NOMO-1 treated with DMSO at 0.1 percent for 48 hours (cell line): ENCODE measurements at regions not wholly inside any gene's neighbourhood (a gene's known extent, or its start where the extent isn't known, plus 50 kb on each side); places are given as distances from the start of the nearest gene placed in this dataset.

ENCODE experiments used
- DNase-seq: peaks from one replicate; lab custom pipeline; 2025; ENCODE audit not compliant: unreplicated experiment; lab: John Stamatoyannopoulos, UW

DNA sequence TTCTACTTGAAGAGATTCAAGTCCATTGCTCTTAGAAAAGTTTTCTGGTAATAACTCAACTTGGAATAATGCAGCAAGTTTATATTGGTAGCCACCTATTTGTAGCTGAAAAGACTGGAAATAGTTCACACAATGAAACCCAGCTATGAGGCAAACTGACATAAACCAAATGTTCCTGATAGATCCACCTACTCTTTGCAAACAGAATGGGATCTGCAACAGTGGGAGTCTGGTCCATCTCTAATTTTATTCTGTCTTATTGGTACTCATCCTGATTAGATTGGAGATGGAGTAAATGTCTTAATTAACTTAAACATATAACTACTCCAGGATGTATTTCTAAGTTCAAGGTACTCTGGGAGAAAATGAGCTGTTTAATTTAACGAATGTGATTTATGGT is 438.0 kb downstream of the OLFM4 start:
- DNase-seq, result no peak

DNA sequence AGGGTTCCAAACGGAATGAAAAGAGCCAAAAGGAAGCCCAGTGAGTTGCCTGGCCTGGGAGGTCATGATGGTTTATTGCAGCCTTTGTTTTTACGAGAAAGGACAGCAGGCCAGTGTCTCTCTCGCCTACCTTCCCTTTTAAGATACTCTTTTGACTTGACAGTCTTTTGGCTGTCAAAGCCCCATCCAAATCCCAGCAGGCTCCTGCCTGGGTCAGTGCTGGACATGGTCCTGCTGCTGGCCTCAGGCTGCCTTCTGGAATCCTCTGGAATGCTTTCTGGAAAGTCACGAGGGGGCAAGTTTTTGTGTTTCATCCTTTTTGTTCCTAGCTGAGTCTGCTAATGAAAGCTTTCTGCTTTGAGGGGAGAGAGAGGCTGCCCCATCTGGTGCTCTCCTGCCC is 444.8 kb downstream of the OLFM4 start:
- no peak for DNase-seq

DNA sequence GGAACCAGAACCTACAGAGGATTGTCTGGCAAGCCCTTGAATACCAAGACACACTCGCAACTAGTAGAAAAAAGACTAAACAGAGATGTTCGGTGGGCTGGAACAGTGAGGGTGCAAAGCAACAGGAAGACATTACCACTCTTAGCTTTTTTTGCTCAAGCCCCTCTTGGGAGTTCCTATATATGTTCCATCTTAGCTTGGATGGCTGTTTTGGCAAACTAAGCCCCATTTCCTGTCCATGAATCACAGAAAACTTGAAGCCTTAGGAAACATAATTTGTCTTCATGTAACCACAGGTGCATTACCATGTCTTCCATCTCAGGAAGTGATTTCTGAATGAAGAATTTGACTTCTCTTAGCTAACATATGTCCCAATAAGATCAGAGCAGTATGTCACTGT is 446.3 kb downstream of the OLFM4 start:
- DNase-seq, result no peak

DNA sequence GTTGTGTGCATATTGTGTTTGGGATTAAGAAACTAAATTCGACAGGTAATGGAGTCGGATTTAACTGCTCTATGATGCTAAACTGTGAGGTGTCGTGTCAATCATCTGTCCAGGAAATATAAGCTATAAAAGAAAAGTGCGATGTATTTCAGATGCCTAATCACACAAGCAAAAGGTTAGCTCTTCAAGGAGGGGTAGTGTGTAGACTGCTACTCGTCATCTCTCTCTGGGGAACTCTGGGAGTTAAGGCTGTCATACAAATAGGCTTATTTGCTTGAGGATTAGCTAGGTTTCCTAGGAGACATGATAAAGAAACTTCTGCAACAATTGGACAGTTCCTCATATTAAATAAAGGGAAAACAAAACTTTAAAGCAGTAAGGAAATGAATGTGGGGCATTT is 462.1 kb downstream of the OLFM4 start:
- no peak for DNase-seq

- DNase-seq, result no peak
These were observed 465.8 kb downstream of the OLFM4 start for GRCh38 chr13:53494406-53494805.

DNA sequence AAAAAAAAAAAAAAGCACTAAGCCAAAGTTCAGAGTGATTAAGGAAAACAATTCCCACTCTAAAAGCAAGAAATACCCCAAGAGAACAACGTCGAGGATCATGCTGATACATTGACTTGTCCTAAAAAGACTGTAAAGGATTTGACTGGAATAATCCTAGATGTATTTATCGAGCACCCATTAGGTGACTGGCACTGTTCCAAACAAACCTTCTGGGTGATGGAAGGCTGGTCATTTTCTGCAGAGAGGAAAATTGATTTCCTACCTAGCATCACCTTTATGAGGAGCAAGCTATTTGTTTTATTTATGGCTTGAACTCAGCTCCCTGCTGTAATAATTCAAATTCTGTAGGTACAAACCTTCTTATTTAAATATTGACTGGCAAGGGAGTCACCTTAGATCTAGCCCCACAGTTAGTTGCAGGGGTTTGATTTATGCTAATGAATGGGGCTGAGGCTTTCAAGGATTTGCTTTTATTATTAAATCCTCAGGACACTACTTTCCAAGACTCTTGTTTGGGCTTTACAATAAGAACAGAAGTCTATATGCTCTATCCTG is 471.0 kb downstream of the OLFM4 start:
- no peak for DNase-seq

DNA sequence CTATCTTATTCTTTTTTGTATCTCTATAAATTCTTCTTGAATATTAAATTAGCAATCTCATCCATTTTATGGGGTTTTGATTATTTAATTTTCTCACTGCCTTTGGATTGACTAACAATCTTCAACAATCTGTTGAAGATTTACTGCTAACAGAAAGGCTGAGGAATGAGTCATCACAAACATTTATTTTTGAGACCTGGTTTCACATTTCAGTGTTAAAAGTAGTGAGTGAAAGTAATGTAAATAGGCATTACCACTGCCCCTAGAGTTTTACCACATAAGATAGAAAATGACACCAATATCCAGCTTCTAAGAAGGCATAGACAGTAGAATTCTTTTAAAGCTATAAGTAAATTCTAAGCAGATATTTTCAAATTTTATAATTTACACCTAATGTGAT is 472.8 kb downstream of the OLFM4 start:
- DNase-seq, result no peak

DNA sequence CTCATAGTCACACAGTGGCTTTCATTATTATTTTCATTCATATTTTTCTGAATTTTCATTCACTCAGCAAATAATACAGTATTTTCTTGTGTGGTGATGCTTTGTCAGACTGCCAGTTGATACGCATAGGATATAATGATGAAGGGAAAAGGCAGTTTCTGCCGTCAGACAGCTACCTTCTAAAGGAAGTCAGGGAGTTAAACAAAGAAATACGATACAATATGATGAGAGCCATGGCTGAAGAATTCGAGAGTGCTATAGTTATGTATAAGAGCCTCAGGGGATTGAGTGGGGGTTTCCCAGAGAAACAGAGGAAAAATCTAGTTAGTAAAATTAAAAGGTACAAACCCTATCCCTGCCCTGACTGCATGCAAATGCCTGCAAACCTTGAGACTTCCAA is 479.1 kb downstream of the OLFM4 start:
- DNase-seq, result no peak

DNA sequence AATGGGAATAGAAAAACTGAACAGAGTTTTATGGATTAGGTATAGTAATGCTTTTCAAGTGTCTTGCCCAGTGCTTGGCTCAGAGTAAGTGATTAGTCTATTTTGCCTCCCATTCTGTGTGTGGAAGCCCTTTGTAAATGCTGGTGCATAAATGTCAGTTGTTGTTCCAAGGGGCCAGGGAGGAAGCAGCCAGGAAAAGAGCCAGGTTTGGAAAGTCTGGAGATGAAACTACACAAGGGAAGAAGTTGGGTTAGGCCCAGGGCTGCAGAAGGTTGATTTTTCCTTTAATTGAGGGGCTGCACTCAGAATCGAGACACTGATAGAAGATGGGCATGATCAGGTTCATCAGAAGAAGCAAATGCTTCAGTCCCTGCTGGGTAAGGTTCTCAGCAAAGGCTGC is 484.0 kb downstream of the OLFM4 start:
- DNase-seq, result no peak

- no peak for DNase-seq
These were observed 484.6 kb downstream of the OLFM4 start for GRCh38 chr13:53513226-53513625.

- DNase-seq, result no peak
These were observed 491.5 kb downstream of the OLFM4 start for GRCh38 chr13:53520132-53520531.

- DNase-seq, result no peak
These were observed 493.4 kb downstream of the OLFM4 start for GRCh38 chr13:53522034-53522433.

DNA sequence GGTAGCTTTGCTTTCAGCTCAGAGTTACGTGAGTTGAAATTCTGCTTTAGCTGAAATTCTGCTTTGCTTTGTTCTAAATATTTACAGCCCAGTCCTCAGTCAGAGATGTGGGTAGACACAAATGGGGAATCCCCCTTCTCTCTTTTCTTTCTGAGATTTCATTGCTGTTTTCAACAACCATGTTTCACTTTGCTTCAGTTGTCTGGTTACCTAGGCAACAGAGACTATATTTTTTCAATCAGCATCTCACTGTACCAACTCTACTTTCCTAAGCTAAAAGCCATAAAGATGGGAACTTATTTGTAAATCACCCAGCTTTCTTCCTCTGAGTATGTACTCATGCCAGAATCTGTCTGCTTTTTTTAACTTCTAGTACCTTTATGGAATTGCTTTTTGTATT is 509.0 kb downstream of the OLFM4 start:
- no peak for DNase-seq

DNA sequence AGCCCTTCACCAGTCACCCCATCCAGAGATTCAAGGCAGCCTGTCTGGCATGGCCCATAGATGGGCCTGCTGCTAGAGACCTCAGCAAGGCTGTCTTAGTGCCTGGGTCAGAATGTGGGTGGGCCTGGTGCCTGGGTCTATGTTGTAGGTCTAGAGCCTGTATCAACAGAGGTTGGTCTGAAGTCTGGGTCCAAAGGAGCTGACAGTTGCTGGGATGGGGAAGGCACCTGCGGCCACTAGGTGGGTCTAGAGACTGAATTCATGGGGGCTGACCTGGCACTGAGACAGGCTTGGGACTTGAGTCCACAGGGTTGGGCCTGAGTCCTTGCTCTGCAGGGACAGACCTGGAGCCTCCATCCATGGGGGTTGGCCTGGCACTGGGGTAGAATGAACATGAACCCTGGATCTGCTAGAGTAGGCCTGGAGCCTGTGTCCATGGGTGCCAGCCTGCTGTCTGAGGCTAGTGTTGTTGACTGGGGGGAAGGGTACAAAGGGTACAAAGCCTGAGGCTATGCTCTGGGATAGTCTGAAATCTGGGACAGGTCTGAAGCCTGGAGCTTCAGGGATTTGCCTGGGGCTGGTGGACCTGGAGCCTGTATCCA is 516.8 kb downstream of the OLFM4 start:
- DNase-seq, result no peak

DNA sequence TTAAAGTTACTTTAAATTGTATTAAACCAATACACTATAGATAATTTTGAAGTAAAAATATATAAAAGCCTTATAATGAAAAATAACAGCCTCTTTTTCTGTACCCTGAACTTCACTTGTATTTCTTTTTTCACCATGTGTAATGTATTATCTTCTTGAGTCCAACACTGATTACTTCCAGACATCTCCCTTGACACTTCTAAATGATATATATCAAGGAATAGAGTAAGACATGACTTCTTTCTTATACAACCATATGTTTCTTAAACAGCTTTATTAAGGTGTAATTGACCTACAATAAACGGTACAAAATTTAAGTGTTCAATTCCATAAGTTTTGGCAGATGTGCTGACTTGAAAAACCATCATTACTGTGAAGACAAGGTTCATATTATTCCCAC is 531.9 kb downstream of the OLFM4 start:
- DNase-seq, result no peak

DNA sequence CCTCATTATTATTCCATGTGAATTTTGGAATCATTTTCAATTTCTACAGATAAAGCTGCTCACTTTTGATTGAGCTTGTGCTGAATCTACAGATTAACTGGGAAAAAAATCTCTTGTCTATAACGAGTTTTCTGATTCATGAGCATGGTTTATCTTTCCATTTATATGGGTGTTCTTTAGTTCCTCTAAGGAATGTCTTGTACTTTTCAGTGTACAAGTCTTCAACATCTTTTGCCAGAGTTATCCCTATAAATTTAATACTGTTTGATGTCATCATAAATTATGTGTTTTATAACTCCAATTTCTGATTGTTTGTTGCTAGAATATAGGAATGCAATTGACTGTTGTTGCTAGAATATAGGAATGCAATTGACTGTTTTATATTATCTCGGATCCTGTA is 533.8 kb downstream of the OLFM4 start:
- DNase-seq, result no peak

- DNase-seq, result no peak
These were observed 539.9 kb downstream of the OLFM4 start for GRCh38 chr13:53568491-53568890.

GRCh38 chr13:53569453-53569852 is 540.8 kb downstream of the OLFM4 start:
- no peak for DNase-seq

DNA sequence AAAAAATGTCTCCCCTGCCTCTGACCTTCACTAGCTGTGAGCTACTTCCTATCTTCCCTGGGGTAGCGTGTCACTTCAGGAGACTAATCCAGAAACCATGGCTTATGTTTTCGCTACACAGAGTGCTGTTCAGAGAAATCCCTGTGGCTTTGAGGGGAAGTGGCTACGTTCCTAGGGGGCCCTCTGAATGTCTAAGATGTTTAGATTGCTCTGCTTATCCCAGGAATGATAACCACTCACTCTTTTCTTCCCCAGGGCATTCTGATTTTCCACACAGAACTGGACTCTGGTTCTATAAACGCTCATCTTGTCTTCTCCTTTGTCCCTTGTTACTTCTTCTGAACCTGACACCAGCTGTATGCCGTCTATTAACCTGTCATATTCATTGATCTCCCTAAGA is 572.5 kb downstream of the OLFM4 start:
- DNase-seq, result no peak

- DNase-seq, result no peak
These were observed 576.7 kb downstream of the OLFM4 start for GRCh38 chr13:53605326-53605725.

- DNase-seq, result no peak
These were observed 583.6 kb downstream of the OLFM4 start for GRCh38 chr13:53612200-53612599.

DNA sequence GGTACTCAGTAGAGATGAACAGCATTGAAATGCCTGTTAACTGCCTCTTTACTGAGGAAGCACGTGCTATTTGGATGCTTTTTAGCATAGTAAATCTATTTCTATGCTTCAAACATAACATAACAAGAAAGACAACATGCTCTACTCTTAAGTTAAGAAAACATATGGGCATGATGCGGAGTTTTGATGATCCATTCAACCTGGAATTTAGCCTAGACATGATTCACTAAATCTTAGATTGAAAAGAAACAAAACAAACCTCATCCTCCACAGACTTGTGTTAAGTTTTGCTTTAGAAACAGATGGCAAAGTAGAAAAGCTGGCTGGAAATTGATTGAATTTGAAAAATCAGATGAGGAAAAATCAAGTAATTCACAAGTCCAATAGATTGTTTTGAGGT is 593.8 kb downstream of the OLFM4 start:
- DNase-seq, result no peak

- DNase-seq, result no peak
These were observed 594.5 kb downstream of the OLFM4 start for GRCh38 chr13:53623146-53623545.
